ENCODE measurements at regions not wholly inside any gene's neighbourhood (a gene's known extent, or its start where the extent isn't known, plus 50 kb on each side); places are given as distances from the start of the nearest gene placed in this dataset.

- H3K27me3 ChIP-seq, result no peaks in the 10 kb centered on the region
- no peaks in the 10 kb centered on the region for H4K20me1 ChIP-seq (ENCODE audit: low read depth)
- H3K9me3 ChIP-seq (ENCODE audit: low read depth), result no peaks in the 10 kb centered on the region
- H2AFZ ChIP-seq (replicated peaks), result no peak overlapping the region
- DNase-seq (ENCODE audit: low spot score), result no peak
- H3K4me2 ChIP-seq, result no peak overlapping the region
- Mint-ChIP-seq H3K27me3 (ENCODE audit: insufficient read depth, low read depth) (no peaks in the 10 kb centered on the region), H3K36me3 (no peaks in the 10 kb centered on the region), H3K27ac (no peak overlapping the region), H3K9me3 (peaks cover 8% of the 10 kb centered on the region), H3K4me3 (no peak overlapping the region), H3K4me1 (peaks cover 3% of the 10 kb centered on the region)
- no peak overlapping the region for H3K4me3 ChIP-seq
- TF ChIP-seq CTCF (IDR thresholded peaks at IDR 0.05), result no peak
- TF ChIP-seq EZH2phosphoT487 (IDR thresholded peaks at IDR 0.05), result no peak
- TF ChIP-seq EZH2 (IDR thresholded peaks at IDR 0.05), result no peak
- no peaks in the 10 kb centered on the region for H3F3A ChIP-seq (ENCODE audit: low read depth)
- no peaks in the 10 kb centered on the region for H3K79me2 ChIP-seq (ENCODE audit: low read depth)
- no peaks in the 10 kb centered on the region for H3K36me3 ChIP-seq
- no peak overlapping the region for H3K27ac ChIP-seq
- H3K4me1 ChIP-seq, result no peaks in the 10 kb centered on the region
- no peak overlapping the region for H3K9ac ChIP-seq
Observed at GRCh38 chr12:78490861-78491260, 373.7 kb upstream of the SYT1 start.

DNA sequence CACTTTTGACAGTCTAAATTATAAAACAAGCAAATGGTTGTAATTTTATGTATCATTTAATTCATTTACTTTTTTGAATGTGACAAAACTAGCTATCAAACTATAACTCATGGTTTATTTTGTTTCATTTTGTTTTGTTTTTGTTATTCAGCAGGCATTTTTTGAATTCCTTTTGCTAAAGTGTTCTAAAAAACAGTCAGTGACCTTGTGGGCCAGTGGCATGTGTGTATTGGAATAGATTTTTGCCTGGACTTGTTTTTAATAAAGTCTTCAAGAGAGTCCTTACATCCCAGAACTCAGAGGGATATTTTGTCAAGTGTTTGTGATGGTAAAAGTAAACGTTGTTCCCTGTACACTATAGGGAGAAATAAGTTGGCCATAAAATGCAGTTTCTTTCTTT is 369.7 kb upstream of the SYT1 start:
- no peak overlapping the region for H3K27ac Mint-ChIP-seq
- H3K9me3 ChIP-seq (ENCODE audit: low read depth), result no peaks in the 10 kb centered on the region
- no peak overlapping the region for H3K4me3 Mint-ChIP-seq
- no peaks in the 10 kb centered on the region for H3K27me3 ChIP-seq
- no peaks in the 10 kb centered on the region for H4K20me1 ChIP-seq (ENCODE audit: low read depth)
- no peaks in the 10 kb centered on the region for H3K79me2 ChIP-seq (ENCODE audit: low read depth)
- H3K27ac ChIP-seq, result no peak overlapping the region
- H3F3A ChIP-seq (ENCODE audit: low read depth), result no peaks in the 10 kb centered on the region
- H3K27me3 Mint-ChIP-seq (ENCODE audit: insufficient read depth, low read depth), result no peaks in the 10 kb centered on the region
- H3K9ac ChIP-seq, result no peak overlapping the region
- TF ChIP-seq EZH2phosphoT487 (IDR thresholded peaks at IDR 0.05), result no peak
- no peak for TF ChIP-seq EZH2 (IDR thresholded peaks at IDR 0.05)
- no peak for TF ChIP-seq CTCF (IDR thresholded peaks at IDR 0.05)
- DNase-seq (ENCODE audit: low spot score), result no peak
- peaks cover 3% of the 10 kb centered on the region for H3K4me1 Mint-ChIP-seq
- H3K4me2 ChIP-seq, result no peak overlapping the region
- no peak overlapping the region for H3K4me3 ChIP-seq
- no peak overlapping the region for H2AFZ ChIP-seq (replicated peaks)
- H3K9me3 Mint-ChIP-seq, result peaks cover 3% of the 10 kb centered on the region
- no peaks in the 10 kb centered on the region for H3K36me3 ChIP-seq
- no peaks in the 10 kb centered on the region for H3K36me3 Mint-ChIP-seq
- H3K4me1 ChIP-seq, result no peaks in the 10 kb centered on the region

GRCh38 chr12:78501825-78502224 is 362.7 kb upstream of the SYT1 start:
- Histone ChIP-seq H2AFZ (replicated peaks) (no peak overlapping the region), H3F3A (ENCODE audit: low read depth) (no peaks in the 10 kb centered on the region), H3K4me2 (no peak overlapping the region), H3K9ac (no peak overlapping the region), H3K36me3 (no peaks in the 10 kb centered on the region), H3K4me3 (no peak overlapping the region), H3K27me3 (no peaks in the 10 kb centered on the region), H3K9me3 (ENCODE audit: low read depth) (no peaks in the 10 kb centered on the region), H4K20me1 (ENCODE audit: low read depth) (no peaks in the 10 kb centered on the region), H3K4me1 (no peaks in the 10 kb centered on the region), H3K79me2 (ENCODE audit: low read depth) (no peaks in the 10 kb centered on the region), H3K27ac (no peak overlapping the region)
- Mint-ChIP-seq H3K4me1 (peaks cover 3% of the 10 kb centered on the region), H3K36me3 (no peaks in the 10 kb centered on the region), H3K9me3 (no peaks in the 10 kb centered on the region), H3K4me3 (no peak overlapping the region), H3K27ac (no peak overlapping the region), H3K27me3 (ENCODE audit: insufficient read depth, low read depth) (no peaks in the 10 kb centered on the region)
- DNase-seq (ENCODE audit: low spot score), result no peak
- TF ChIP-seq CTCF (IDR thresholded peaks at IDR 0.05) (no peak), EZH2phosphoT487 (IDR thresholded peaks at IDR 0.05) (no peak), EZH2 (IDR thresholded peaks at IDR 0.05) (no peak)

DNA sequence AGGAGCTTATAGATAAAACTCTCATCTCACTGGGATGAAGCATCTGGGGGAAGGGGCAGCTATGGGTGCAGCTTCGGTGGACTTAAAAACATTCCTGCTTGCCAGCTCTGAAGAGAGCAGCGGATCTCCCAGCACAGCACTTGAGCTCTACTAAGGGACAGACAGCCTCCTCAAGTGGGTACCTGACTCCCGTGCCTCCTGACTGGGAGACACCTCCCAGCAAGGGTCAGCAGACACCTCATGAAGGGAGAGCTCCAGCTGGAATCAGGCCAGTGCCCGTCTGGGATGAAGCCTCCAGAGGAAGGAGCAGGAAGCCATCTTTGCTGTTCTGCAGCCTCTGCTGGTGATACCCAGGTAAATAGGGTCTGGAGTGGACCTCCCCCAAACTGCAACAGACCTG is 345.2 kb upstream of the SYT1 start:
- Histone ChIP-seq H3K4me1 (no peaks in the 10 kb centered on the region), H3K4me2 (no peak overlapping the region), H3K27ac (no peak overlapping the region), H3K9ac (no peak overlapping the region), H4K20me1 (ENCODE audit: low read depth) (no peaks in the 10 kb centered on the region), H3F3A (ENCODE audit: low read depth) (no peaks in the 10 kb centered on the region), H3K79me2 (ENCODE audit: low read depth) (no peaks in the 10 kb centered on the region), H3K9me3 (ENCODE audit: low read depth) (no peaks in the 10 kb centered on the region), H2AFZ (replicated peaks) (no peak overlapping the region), H3K27me3 (no peaks in the 10 kb centered on the region), H3K36me3 (no peaks in the 10 kb centered on the region), H3K4me3 (no peak overlapping the region)
- H3K27me3 Mint-ChIP-seq (ENCODE audit: insufficient read depth, low read depth), result peaks cover 2% of the 10 kb centered on the region
- no peaks in the 10 kb centered on the region for H3K4me1 Mint-ChIP-seq
- no peak for TF ChIP-seq EZH2phosphoT487 (IDR thresholded peaks at IDR 0.05)
- TF ChIP-seq CTCF (IDR thresholded peaks at IDR 0.05), result no peak
- no peak for TF ChIP-seq EZH2 (IDR thresholded peaks at IDR 0.05)
- no peak for DNase-seq (ENCODE audit: low spot score)
- H3K36me3 Mint-ChIP-seq, result no peaks in the 10 kb centered on the region
- peaks cover 6% of the 10 kb centered on the region for H3K9me3 Mint-ChIP-seq
- H3K4me3 Mint-ChIP-seq, result no peak overlapping the region
- H3K27ac Mint-ChIP-seq, result no peak overlapping the region

All from neural progenitor cell (in vitro differentiated cells).